Neutrophil (primary cell): ENCODE measurements at regions not wholly inside any gene's neighbourhood (a gene's known extent, or its start where the extent isn't known, plus 50 kb on each side); places are given as distances from the start of the nearest gene placed in this dataset.

ENCODE experiments used
- H3K27ac ChIP-seq: fragments of 200-600 bp; sonication (generic); 2 replicates; pipeline ENCODE4 v1.5.1; 2016; ENCODE audit warnings: mild to moderate bottlenecking, moderate library complexity
- H3K27me3 ChIP-seq: fragments of 200-600 bp; sonication (generic); 2 replicates; pipeline ENCODE4 v1.6.0; 2016; ENCODE audit warnings: mild to moderate bottlenecking
- H3K36me3 ChIP-seq: fragments of 200-600 bp; sonication (generic); 2 replicates; pipeline ENCODE4 v1.5.1; 2017
- H3K4me1 ChIP-seq, 2 experiments: fragments of 200-600 bp in 1 of 2; sonication (generic) in 1 of 2; 1 replicate in 1 of 2; 2 replicates in 1 of 2; pipeline versions ENCODE4 v1.5.1 to v1.6.1; 2013 to 2016; ENCODE audit warnings: low read depth in 1 of 2, low read length in 1 of 2, mild to moderate bottlenecking in 1 of 2, moderate library complexity in 1 of 2; ENCODE audit not compliant: control insufficient read depth in 1 of 2, insufficient read depth in 1 of 2
- H3K4me3 ChIP-seq, 2 experiments: fragments of 200-600 bp in 1 of 2; sonication (generic) in 1 of 2; 1 replicate in 1 of 2; 2 replicates in 1 of 2; pipeline ENCODE4 v1.5.1; 2013 to 2016; ENCODE audit warnings: low read depth in 1 of 2, low read length in 1 of 2, mild to moderate bottlenecking in 1 of 2, moderate library complexity in 1 of 2
- H3K9me3 ChIP-seq: fragments of 200-600 bp; sonication (generic); 2 replicates; pipeline ENCODE4 v1.5.1; 2016
- TF ChIP-seq, protein P1 (sequence below): fragments of 200-600 bp; sonication (generic); IDR thresholded peaks from 2 replicates; pipeline ENCODE4 v1.5.1; 2016; ENCODE audit warnings: antibody characterized with exemption

DNA sequence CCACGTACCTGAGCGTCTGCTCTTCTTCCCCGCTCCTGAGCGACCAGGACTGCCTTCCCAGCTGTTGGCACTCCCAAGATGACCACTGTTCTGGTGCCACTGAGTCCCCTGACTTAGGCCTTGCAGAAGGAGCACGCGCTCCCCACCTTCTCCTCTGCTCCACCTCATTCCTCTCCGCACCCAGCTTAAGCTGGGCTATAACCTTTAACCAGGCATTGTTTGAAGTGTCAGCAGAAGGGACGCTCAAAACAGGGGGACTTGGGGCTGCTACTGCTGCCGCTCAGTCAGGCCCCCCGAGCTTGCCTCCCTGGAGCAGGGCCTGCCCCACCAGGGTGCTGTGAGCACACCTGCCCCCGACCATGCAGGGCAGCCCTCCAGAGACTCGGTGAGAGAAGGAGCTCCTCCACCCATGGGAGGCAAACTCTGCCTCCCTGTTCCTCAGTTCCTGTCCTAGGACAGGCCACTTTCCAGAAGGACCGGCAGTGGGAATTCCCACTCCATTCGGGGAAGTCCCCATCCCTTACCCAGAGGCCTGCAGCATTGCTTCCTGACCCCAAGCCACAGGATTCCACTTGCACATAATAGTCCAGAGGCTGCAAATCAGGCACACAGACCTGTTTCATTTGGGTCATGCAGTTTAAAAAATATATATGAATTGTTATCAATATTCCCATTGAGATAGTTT, 99.7 kb upstream of the ENPP6 start:
- TF ChIP-seq, protein P1, sequence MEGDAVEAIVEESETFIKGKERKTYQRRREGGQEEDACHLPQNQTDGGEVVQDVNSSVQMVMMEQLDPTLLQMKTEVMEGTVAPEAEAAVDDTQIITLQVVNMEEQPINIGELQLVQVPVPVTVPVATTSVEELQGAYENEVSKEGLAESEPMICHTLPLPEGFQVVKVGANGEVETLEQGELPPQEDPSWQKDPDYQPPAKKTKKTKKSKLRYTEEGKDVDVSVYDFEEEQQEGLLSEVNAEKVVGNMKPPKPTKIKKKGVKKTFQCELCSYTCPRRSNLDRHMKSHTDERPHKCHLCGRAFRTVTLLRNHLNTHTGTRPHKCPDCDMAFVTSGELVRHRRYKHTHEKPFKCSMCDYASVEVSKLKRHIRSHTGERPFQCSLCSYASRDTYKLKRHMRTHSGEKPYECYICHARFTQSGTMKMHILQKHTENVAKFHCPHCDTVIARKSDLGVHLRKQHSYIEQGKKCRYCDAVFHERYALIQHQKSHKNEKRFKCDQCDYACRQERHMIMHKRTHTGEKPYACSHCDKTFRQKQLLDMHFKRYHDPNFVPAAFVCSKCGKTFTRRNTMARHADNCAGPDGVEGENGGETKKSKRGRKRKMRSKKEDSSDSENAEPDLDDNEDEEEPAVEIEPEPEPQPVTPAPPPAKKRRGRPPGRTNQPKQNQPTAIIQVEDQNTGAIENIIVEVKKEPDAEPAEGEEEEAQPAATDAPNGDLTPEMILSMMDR, result no peak
- peak overlapping the region; percentile 84 for H3K27ac ChIP-seq
- no peaks in the 10 kb centered on the region for H3K27me3 ChIP-seq
- H3K4me3 ChIP-seq, result no peak overlapping the region
- no peaks in the 10 kb centered on the region for H3K36me3 ChIP-seq
- H3K9me3 ChIP-seq, result no peaks in the 10 kb centered on the region
- H3K4me1 ChIP-seq, result peaks cover 35 to 36% of the 10 kb centered on the region in 2 experiments

DNA sequence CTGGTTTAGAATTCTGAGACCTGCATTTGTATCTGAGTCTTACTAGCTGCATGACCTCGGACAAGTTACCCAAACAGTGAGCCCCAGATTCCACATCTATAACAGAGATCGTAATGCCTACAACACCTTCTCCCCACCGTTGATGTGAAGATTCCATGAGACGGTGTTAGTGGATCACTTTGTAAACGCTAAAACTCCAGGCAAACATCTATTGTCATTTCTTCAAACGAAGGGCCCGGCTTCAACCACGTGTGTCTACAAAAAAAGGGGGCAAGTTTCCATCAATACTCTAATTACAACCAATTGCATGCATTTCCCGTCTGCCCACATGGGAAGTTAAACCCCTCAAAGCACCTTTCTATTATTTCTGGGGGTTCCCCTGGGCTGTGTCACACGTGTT, 99.1 kb upstream of the ENPP6 start:
- TF ChIP-seq, protein P1, result no peak
- Histone ChIP-seq H3K36me3 (no peaks in the 10 kb centered on the region), H3K9me3 (no peaks in the 10 kb centered on the region)

GRCh38 chr4:184315675-184316359, 98.1 kb upstream of the ENPP6 start:
- Histone ChIP-seq H3K36me3 (no peaks in the 10 kb centered on the region), H3K27me3 (no peaks in the 10 kb centered on the region), H3K9me3 (no peaks in the 10 kb centered on the region), H3K4me1 (peaks cover 50 to 52% of the 10 kb centered on the region in 2 experiments), H3K4me3 (no peak overlapping the region), H3K27ac (peak overlapping the region; percentile 84)
- TF ChIP-seq, protein P1, result no peak

More for the DNA sequence above, 99.1 kb upstream of the ENPP6 start:
- Histone ChIP-seq H3K27me3 (no peaks in the 10 kb centered on the region), H3K4me1 (peaks cover 40 to 42% of the 10 kb centered on the region in 2 experiments), H3K4me3 (no peak overlapping the region), H3K27ac (peak overlapping the region; percentile 84)

DNA sequence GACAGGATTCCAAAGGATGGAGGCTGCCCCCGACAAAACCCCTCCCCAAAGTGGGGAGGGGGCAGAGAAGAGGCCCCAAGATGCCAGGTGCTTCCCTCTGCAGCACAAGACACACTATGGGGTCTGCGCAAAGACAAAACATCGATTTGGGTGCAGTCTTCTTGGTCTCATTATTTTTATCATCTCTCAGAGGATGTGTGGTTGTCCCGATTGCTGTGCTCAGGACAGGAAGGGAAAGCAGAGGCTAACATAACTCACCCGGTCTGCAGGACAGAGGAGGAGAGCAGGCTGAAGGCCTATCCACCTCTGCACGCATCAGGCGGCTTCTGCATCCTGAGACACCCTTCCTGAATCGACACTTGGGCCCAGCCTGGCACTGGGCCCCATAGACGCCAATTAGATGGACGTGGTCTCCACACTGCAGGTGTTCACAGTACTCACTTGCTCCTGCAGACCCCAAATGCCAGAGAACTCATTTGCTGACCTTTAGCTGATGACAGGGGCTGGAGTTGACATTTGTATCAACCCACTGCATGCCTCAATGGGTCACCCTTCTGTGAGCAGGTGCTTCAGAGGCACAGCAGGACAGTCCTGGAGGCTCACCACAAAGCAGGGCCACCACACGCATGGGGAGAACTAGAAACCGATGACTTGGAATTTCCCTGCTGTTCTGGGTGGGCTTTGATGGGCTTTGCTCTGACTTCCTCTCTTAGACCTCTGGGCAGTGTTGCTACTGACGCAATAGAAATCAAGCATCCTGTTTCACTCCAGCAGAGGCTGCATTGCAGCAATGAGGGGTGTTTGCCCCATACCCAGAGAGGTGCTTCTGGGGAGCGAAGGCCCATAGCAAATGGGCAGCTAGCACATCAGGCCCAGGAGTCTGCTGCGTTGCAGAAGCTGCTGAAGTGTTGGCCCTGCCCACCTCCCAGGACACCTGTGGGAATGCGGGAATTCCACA, 96.3 kb upstream of the ENPP6 start:
- H3K9me3 ChIP-seq, result no peaks in the 10 kb centered on the region
- peaks cover 60 to 62% of the 10 kb centered on the region in 2 experiments for H3K4me1 ChIP-seq
- H3K27ac ChIP-seq, result peak overlapping the region; percentile 84
- TF ChIP-seq, protein P1, result no peak
- no peaks in the 10 kb centered on the region for H3K27me3 ChIP-seq
- H3K4me3 ChIP-seq, result peak overlapping the region in 1 of 2 experiments; percentile 8
- H3K36me3 ChIP-seq, result no peaks in the 10 kb centered on the region

DNA sequence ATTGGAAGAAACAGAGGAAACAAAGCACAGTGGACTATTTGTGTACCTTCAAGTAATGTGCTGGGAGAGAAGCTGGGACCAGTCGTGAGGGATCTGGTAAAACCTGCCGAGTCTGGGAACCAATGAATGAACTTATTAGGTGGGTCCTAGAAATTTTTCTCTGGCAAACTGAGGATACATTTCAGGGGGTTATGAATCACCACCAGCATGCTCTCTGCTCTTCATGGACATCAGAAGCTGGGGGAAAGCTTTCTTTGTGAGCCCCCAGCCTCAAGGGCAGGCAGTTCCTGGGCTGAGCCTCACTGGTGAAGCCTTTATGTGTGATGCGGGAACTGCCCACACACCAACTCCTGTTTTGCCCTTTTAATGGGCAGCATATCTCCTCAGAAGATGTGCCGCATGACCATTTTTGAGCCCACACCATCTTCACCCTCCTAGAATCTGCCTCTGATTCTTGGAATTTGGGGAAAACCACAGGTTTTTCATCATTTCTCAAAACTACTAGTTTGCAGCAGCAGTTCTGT, 95.4 kb upstream of the ENPP6 start:
- Histone ChIP-seq H3K36me3 (no peaks in the 10 kb centered on the region), H3K4me1 (peaks cover 60 to 62% of the 10 kb centered on the region in 2 experiments), H3K9me3 (no peaks in the 10 kb centered on the region), H3K4me3 (peak overlapping the region in 1 of 2 experiments; percentile 8), H3K27ac (peak overlapping the region; percentile 84), H3K27me3 (no peaks in the 10 kb centered on the region)
- TF ChIP-seq, protein P1, result no peak
